ENCODE measurements at regions not wholly inside any gene's neighbourhood (a gene's known extent, or its start where the extent isn't known, plus 50 kb on each side); places are given as distances from the start of the nearest gene placed in this dataset.

DNA sequence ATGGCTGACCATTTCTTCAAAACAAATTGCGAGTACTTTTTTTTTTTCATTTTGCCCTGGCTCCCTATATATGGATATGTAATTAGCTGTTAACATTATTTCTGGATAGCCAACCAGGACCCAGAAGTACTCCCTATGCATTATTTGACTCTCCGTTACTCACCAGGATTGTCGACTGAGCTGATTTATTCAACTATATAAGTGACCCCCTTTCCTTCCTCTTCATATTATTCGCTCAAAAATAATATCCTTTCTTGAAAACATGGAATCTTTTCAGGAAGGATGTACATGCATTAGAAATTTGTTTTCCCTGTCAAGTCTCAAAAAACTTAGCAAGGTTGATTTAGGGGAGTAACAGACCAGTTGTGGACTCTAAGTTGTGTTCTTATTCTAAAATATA lies 114.1 kb upstream of the KLHL4 start:
- no peak for TF ChIP-seq CTCF (IDR thresholded peaks at IDR 0.05)

- TF ChIP-seq CTCF (IDR thresholded peaks at IDR 0.05) = no peak
Observed at GRCh38 chrX:87409113-87409841, 108.3 kb upstream of the KLHL4 start.

DNA sequence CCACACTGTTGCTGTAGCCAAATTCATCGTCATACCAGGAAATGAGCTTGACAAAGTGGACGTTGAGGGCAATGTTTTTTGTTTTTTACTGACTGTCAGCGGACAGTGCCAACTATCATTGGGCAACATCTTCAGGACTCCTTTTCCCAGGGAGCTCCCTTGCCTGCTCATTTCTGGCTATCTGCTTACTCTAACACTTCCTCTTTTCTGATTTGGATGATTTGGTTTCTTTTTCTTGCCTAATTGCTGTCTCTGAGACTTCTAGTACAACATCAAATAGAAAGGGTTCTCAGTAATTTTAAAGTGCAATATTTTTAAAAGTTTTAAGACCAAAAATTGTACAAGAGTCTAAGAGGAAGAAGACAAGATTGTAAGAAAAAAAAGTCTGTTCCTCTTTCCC lies 92.0 kb upstream of the KLHL4 start:
- no peak for TF ChIP-seq CTCF (IDR thresholded peaks at IDR 0.05)

GRCh38 chrX:87434618-87435017 lies 83.0 kb upstream of the KLHL4 start:
- no peak for TF ChIP-seq CTCF (IDR thresholded peaks at IDR 0.05)
